Ishikawa (cell line): ENCODE measurements at regions not wholly inside any gene's neighbourhood (a gene's known extent, or its start where the extent isn't known, plus 50 kb on each side); places are given as distances from the start of the nearest gene placed in this dataset.

ENCODE experiments used
- CEBPB ChIP-seq: IDR thresholded peaks from 2 replicates; pipeline ENCODE4 v1.6.1; 2012
- EP300 ChIP-seq: IDR thresholded peaks from 2 replicates; pipeline ENCODE4 v1.6.1; 2012; ENCODE audit warnings: borderline replicate concordance
- REST ChIP-seq: IDR thresholded peaks from 2 replicates; pipeline ENCODE4 v1.6.1; 2012; ENCODE audit warnings: low read depth, mild to moderate bottlenecking
- TEAD4 ChIP-seq: IDR thresholded peaks from 2 replicates; pipeline ENCODE4 v1.6.1; 2012

GRCh38 chr10:128230401-128230800 lies 104.2 kb upstream of the MKI67 start:
- TF ChIP-seq REST = no peak
- no peak for TF ChIP-seq EP300
- no peak for TF ChIP-seq TEAD4
- TF ChIP-seq CEBPB = no peak
